Sigmoid colon (tissue), 6 donors: ENCODE measurements at regions not wholly inside any gene's neighbourhood (a gene's known extent, or its start where the extent isn't known, plus 50 kb on each side); places are given as distances from the start of the nearest gene placed in this dataset.

Experiments
- DNase-seq: peaks from one replicate; pipeline ENCODE4 v3.0.0-alpha.2; 2019
- H3K27ac ChIP-seq, 4 donors: fragments of 200-600 bp; sonication (generic); one replicate each; pipeline ENCODE4 v1.5.1; 2016 to 2019; ENCODE audit warnings: mild to moderate bottlenecking in 1 of 4
- H3K27me3 ChIP-seq, 3 donors: fragments of 200-600 bp; sonication (generic); one replicate each; pipeline ENCODE4 v1.5.1; 2019; ENCODE audit warnings: mild to moderate bottlenecking in 1 of 3
- H3K36me3 ChIP-seq, 4 donors: fragments of 200-600 bp; sonication (generic); one replicate each; pipeline ENCODE4 v1.5.1; 2016 to 2019
- H3K4me1 ChIP-seq, 4 donors: fragments of 200-600 bp; sonication (generic); one replicate each; pipeline ENCODE4 v1.5.1; 2017 to 2019
- H3K4me3 ChIP-seq, 4 donors: fragments of 200-600 bp; sonication (generic); one replicate each; pipeline ENCODE4 v1.5.1; 2017 to 2019; ENCODE audit warnings: mild to moderate bottlenecking in 2 of 4, moderate library complexity in 1 of 4
- H3K9me3 ChIP-seq, 4 donors: fragments of 200-600 bp in 3 of 4; sonication (generic) in 3 of 4; one replicate each; pipeline versions ENCODE4 v1.5.1 to v1.6.1; 2013 to 2019
- EP300 ChIP-seq, 4 donors: sonication (generic); formaldehyde crosslinking; IDR thresholded peaks; one replicate each; pipeline ENCODE4 v1.6.1; 2017; ENCODE audit warnings: antibody characterized with exemption in 4 of 4
- POLR2A ChIP-seq, 2 donors: fragments of 450-650 bp; IDR thresholded peaks; one replicate each; pipeline ENCODE4 v1.6.1; 2016; ENCODE audit warnings: antibody characterized with exemption in 2 of 2, mild to moderate bottlenecking in 2 of 2, moderate library complexity in 2 of 2
- POLR2AphosphoS5 ChIP-seq, 4 donors: sonication (generic); formaldehyde crosslinking; IDR thresholded peaks; one replicate each; pipeline ENCODE4 v1.6.1; 2017; ENCODE audit warnings: antibody characterized with exemption in 4 of 4
- WGBS, 2 donors: extraction: QIAGEN DNeasy Blood & Tissue Kit; methylation state at CpG; one replicate each; pipeline ENCODE4 v1.1.7; 2013; 5-methylcytosine and 5-hydroxymethylcytosine counted together
- intact Hi-C: fragments of 100-400 bp; cut with DNase I; formaldehyde crosslinking; loops from one replicate; pipeline ENCODE4 v1.15.1; 2023
- TF ChIP-seq, protein P1 (sequence below), 4 experiments: fragments of 450-650 bp in 3 of 4; fragments of 200-600 bp in 1 of 4; IDR thresholded peaks; one replicate each; pipeline ENCODE4 v1.5.1; 2016 to 2019; ENCODE audit warnings: antibody characterized with exemption in 4 of 4, mild to moderate bottlenecking in 3 of 4, moderate library complexity in 2 of 4
- donor health status: healthy with polysubstance abuse.
- donor health status: healthy.

DNA sequence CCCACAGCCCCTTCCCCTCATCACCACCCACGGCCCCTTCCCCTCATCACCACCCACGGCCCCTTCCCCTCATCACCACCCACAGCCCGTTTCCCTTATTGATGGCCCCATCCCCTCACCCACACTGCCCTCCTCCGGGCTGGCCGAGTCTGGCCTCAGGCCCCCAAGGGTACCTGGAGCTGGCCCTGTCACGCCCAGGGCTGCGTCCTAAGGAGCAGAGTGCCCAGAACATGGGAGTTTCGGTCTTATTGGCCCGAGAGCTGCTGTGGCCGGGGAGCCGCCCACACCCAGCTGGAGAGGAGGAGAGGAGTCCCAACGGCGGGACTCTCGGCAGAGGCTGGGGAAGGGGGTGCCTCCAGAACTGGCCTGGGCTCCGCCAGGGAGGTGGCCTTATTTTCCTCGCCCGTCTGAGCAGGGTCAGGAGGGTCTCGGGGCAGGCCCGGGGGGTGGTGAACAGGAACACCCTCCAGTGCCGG lies 182.3 kb downstream of the KIF26A start:
- Histone ChIP-seq H3K27me3 (peaks cover 0 to 38% (median 0%) of the 10 kb centered on the region in 3 donors), H3K4me3 (no peak overlapping the region), H3K4me1 (peaks cover 0 to 35% (median 19%) of the 10 kb centered on the region in 4 donors), H3K27ac (no peak overlapping the region), H3K36me3 (no peaks in the 10 kb centered on the region), H3K9me3 (no peaks in the 10 kb centered on the region)
- TF ChIP-seq EP300 (IDR thresholded peaks at IDR 0.05) (no peak), POLR2A (IDR thresholded peaks at IDR 0.05) (no peak), POLR2AphosphoS5 (IDR thresholded peaks at IDR 0.05) (no peak)
- TF ChIP-seq, protein P1, sequence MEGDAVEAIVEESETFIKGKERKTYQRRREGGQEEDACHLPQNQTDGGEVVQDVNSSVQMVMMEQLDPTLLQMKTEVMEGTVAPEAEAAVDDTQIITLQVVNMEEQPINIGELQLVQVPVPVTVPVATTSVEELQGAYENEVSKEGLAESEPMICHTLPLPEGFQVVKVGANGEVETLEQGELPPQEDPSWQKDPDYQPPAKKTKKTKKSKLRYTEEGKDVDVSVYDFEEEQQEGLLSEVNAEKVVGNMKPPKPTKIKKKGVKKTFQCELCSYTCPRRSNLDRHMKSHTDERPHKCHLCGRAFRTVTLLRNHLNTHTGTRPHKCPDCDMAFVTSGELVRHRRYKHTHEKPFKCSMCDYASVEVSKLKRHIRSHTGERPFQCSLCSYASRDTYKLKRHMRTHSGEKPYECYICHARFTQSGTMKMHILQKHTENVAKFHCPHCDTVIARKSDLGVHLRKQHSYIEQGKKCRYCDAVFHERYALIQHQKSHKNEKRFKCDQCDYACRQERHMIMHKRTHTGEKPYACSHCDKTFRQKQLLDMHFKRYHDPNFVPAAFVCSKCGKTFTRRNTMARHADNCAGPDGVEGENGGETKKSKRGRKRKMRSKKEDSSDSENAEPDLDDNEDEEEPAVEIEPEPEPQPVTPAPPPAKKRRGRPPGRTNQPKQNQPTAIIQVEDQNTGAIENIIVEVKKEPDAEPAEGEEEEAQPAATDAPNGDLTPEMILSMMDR (IDR thresholded peaks at IDR 0.05) = no peak
- WGBS, 2 donors = 10 to 29% methylated on average over 20 of the region's 20 CpGs
- DNase-seq = peak; percentile 61
- intact Hi-C loops = loop anchor here (10.0 kb wide), 1 partner anchor 104 kb away; no protein-coding TSS in a partner anchor

DNA sequence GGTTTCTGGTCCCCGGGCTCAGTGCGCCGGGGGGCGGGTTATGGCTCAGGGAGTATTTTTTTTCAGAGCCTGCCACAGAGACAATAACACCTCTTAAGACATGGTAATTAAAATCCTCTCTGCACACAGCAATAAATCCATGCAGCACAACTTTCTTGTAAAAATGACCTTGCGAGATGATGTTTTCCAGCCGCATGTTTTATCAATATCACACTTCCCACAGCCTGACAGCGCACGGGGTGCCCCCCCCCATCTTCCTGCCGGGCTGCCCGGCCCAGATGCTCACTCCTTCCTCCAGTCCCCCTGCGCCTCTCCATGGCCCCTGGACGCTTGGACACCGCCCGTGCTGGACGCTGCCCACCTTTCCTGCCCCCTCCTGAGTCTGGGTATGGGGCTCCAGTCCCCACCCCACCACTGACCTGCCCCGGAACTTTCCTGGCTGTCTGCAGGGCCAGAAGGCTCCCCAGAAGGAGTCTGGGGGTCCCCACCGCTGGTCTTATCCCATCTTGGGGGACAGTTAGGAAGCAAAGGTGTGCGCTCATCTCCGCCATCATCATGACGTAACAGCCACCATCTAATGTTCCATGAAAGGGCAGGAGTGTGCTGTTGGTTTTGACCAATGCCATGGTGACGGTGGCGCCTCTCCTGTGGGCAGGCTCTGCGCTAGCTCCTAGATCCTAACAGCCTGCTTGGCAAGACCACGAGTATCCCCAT lies 182.9 kb downstream of the KIF26A start:
- H3K4me3 ChIP-seq = no peak overlapping the region
- no peaks in the 10 kb centered on the region for H3K36me3 ChIP-seq
- TF ChIP-seq, protein P1 (IDR thresholded peaks at IDR 0.05) = no peak
- TF ChIP-seq POLR2AphosphoS5 (IDR thresholded peaks at IDR 0.05) (peak in 3 of 4 donors; percentile 25 to 75 (median 58)), EP300 (IDR thresholded peaks at IDR 0.05) (no peak)
- peak; percentile 65 for DNase-seq
- H3K27ac ChIP-seq = no peak overlapping the region
- H3K4me1 ChIP-seq = peaks cover 0 to 35% (median 19%) of the 10 kb centered on the region in 4 donors
- H3K9me3 ChIP-seq = no peaks in the 10 kb centered on the region
- peaks cover 0 to 38% (median 0%) of the 10 kb centered on the region in 3 donors for H3K27me3 ChIP-seq
- intact Hi-C loops = loop anchor here (10.0 kb wide), 1 partner anchor 104 kb away; no protein-coding TSS in a partner anchor
- WGBS, 2 donors = 39 to 43% methylated on average over 24 of the region's 24 CpGs

DNA sequence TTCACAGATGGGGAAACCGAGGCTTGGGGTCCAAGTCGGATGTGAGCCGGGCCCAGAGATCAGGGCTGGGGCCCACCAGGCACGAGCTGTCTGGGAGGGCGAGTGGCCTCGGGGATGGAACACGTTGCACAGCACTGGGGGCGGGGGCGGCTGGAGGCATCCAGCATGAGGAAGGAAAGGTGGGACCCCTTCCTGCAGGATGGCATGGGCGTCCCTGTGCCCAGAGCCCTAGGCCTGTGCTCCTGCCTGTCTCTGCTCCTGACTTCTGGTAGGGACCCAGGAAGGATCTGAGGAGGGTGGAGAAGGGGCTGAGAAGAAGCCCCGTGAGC lies 183.4 kb downstream of the KIF26A start:
- H3K9me3 ChIP-seq = no peaks in the 10 kb centered on the region
- peaks cover 0 to 35% (median 19%) of the 10 kb centered on the region in 4 donors for H3K4me1 ChIP-seq
- 88 to 91% methylated on average over 11 of the region's 11 CpGs for WGBS, 2 donors
- no peaks in the 10 kb centered on the region for H3K36me3 ChIP-seq
- peaks cover 0 to 38% (median 0%) of the 10 kb centered on the region in 3 donors for H3K27me3 ChIP-seq
- TF ChIP-seq, protein P1 (IDR thresholded peaks at IDR 0.05) = no peak
- TF ChIP-seq POLR2A (IDR thresholded peaks at IDR 0.05) (no peak), EP300 (IDR thresholded peaks at IDR 0.05) (no peak), POLR2AphosphoS5 (IDR thresholded peaks at IDR 0.05) (no peak)
- no peak overlapping the region for H3K4me3 ChIP-seq
- DNase-seq = no peak
- H3K27ac ChIP-seq = no peak overlapping the region
- intact Hi-C loops = loop anchor here (10.0 kb wide), 1 partner anchor 103 kb away; no protein-coding TSS in a partner anchor

DNA sequence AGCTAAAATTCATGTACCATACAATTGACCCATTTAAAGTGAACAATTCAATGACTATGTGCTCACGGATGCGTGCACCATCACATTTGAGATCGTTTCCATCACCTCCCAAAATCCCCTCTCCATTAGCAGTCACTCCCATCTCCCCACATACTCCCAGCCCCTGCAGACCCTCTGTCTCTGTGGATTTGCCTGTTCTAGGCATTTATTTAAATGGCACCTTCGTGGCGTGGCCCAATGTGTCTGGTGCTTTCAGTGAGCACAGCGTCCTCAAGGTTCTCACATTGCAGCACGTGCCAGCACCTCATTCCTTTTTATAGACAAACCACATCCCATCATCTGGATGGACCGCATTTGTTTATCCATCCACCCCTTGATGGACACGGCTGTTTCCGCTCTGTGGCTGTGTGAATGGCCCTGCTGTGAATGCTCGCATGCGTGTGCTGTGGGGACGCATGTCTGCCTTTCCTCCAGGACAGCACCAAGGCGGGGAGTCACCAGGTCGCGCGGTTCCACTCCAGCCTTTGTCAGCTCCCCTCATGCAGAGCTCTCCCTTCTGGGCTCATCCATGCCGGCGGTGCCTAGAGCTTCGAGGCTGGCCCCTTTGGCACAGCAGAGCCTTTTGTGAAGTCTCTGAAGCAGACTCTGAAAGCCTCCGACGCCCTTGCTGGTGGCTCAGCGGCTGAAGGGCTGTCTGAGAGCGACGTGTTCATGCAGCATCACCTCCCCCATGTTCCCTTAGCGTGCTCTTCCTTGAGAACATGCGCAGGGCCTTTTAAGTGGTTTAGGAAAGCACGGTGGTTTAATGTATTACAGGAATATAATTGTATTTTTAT lies 184.4 kb downstream of the KIF26A start:
- H3K36me3 ChIP-seq = no peaks in the 10 kb centered on the region
- 31 to 59% methylated on average over 28 of the region's 28 CpGs for WGBS, 2 donors
- DNase-seq = peak; percentile 17
- H3K27ac ChIP-seq = no peak overlapping the region
- no peak for TF ChIP-seq POLR2A (IDR thresholded peaks at IDR 0.05)
- TF ChIP-seq EP300 (IDR thresholded peaks at IDR 0.05) = no peak
- TF ChIP-seq, protein P1 (IDR thresholded peaks at IDR 0.05) = no peak
- no peak for TF ChIP-seq POLR2AphosphoS5 (IDR thresholded peaks at IDR 0.05)
- no peak overlapping the region for H3K4me3 ChIP-seq
- peaks cover 0 to 38% (median 0%) of the 10 kb centered on the region in 3 donors for H3K27me3 ChIP-seq
- H3K4me1 ChIP-seq = peaks cover 0 to 35% (median 19%) of the 10 kb centered on the region in 4 donors
- no peaks in the 10 kb centered on the region for H3K9me3 ChIP-seq
- intact Hi-C loops = loop anchor here (10.0 kb wide), 1 partner anchor 102 kb away; no protein-coding TSS in a partner anchor
